Mesendoderm (in vitro differentiated cells): ENCODE measurements at regions not wholly inside any gene's neighbourhood (a gene's known extent, or its start where the extent isn't known, plus 50 kb on each side); places are given as distances from the start of the nearest gene placed in this dataset.

Experiments
- DNase-seq: peaks from one replicate; pipeline ENCODE4 v3.0.0; 2013
- H2AK5ac ChIP-seq: 2 replicates; pipeline ENCODE4 v1.6.1; 2013; ENCODE audit warnings: low read length, inconsistent platforms
- H2BK120ac ChIP-seq: 2 replicates; pipeline ENCODE4 v1.6.1; 2013; ENCODE audit warnings: low read depth, mild to moderate bottlenecking, low read length, moderate library complexity, mixed read lengths
- H2BK15ac ChIP-seq: replicated peaks from 2 replicates; pipeline ENCODE4 v1.6.1; 2013; ENCODE audit warnings: low read depth, mild to moderate bottlenecking, moderate library complexity
- H2BK5ac ChIP-seq: 2 replicates; pipeline ENCODE4 v1.6.1; 2013; ENCODE audit warnings: low read length, inconsistent platforms
- H3K18ac ChIP-seq: 2 replicates; pipeline ENCODE4 v1.6.1; 2013; ENCODE audit warnings: mild to moderate bottlenecking, low read length, mixed read lengths
- H3K23ac ChIP-seq: one replicate; pipeline ENCODE4 v1.6.1; 2013; ENCODE audit warnings: low read length
- H3K27ac ChIP-seq: 2 replicates; pipeline ENCODE4 v1.5.1; 2013; ENCODE audit warnings: low read depth, mild to moderate bottlenecking, inconsistent platforms, low read length, moderate library complexity
- H3K27me3 ChIP-seq: 2 replicates; pipeline ENCODE4 v1.6.1; 2013; ENCODE audit warnings: low read length, control low read depth, mild to moderate bottlenecking, inconsistent platforms; ENCODE audit not compliant: insufficient read depth, poor library complexity
- H3K36me3 ChIP-seq: 2 replicates; pipeline ENCODE4 v1.6.1; 2013; ENCODE audit warnings: low read length, inconsistent platforms; ENCODE audit not compliant: control insufficient read depth, insufficient read depth
- H3K4ac ChIP-seq: one replicate; pipeline ENCODE4 v1.6.1; 2013; ENCODE audit warnings: low read depth, mild to moderate bottlenecking, low read length, moderate library complexity
- H3K4me1 ChIP-seq: 2 replicates; pipeline ENCODE4 v1.6.1; 2013; ENCODE audit warnings: low read depth, low read length, inconsistent platforms; ENCODE audit not compliant: control insufficient read depth
- H3K4me2 ChIP-seq: 2 replicates; pipeline ENCODE4 v1.6.1; 2013; ENCODE audit warnings: low read length
- H3K4me3 ChIP-seq: 2 replicates; pipeline ENCODE4 v1.5.1; 2013; ENCODE audit warnings: mild to moderate bottlenecking, low read length
- H3K56ac ChIP-seq: one replicate; pipeline ENCODE4 v1.6.1; 2013; ENCODE audit warnings: low read length
- H3K79me1 ChIP-seq: 2 replicates; pipeline ENCODE4 v1.6.1; 2013; ENCODE audit warnings: low read length, inconsistent platforms
- H3K79me2 ChIP-seq: 2 replicates; pipeline ENCODE4 v1.6.1; 2013; ENCODE audit warnings: mild to moderate bottlenecking, low read length; ENCODE audit not compliant: control insufficient read depth, insufficient read depth
- H3K9ac ChIP-seq: 2 replicates; pipeline ENCODE4 v1.6.1; 2013; ENCODE audit warnings: low read length, inconsistent platforms
- H4K5ac ChIP-seq: one replicate; pipeline ENCODE4 v1.6.1; 2013; ENCODE audit warnings: low read length
- H4K8ac ChIP-seq: one replicate; pipeline ENCODE4 v1.6.1; 2013; ENCODE audit warnings: low read depth, mild to moderate bottlenecking, control low read depth, low read length, moderate library complexity
- WGBS: extraction: QIAGEN DNeasy Blood & Tissue Kit; methylation state at CpG from one replicate; pipeline ENCODE4 v1.1.7; 2013; ENCODE audit warnings: low lambda C conversion rate, missing lambda C conversion rate; ENCODE audit not compliant: insufficient coverage; ENCODE audit errors: extremely low coverage; 5-methylcytosine and 5-hydroxymethylcytosine counted together

DNA sequence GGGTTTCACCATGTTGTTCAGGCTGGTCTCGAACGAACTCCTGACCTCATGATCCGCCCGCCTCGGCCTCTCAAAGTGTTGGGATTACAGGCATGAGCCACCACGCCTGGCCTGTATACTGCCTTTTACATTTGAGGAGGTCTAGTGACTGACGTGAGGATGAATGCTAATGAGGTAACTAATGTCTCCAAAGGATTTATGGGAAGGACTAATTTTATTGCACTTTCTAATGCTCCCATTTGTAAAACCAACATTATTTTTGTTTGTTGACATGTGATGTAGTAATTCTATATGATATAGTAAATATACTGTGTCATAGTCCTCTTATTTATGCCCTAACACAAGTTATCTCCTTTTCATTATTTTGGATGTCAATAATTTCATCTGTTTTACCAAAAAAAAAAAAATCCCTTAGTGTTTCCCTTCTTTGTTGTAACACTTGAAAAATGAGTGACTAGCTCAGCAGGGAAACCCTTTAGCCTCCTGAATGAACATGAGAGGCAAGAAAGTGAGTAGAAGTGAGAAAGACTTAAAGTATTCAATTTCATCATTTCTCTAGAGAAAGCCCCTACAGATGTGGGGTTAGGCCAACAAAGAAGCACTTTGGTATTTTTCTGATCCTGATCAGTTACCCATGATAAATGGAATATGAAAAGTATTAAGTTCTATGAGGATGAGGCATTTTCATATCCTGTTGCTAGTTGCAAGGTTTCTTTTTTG is 596.9 kb upstream of the PCDH15 start:
- no peak overlapping the region for H3K9ac ChIP-seq
- DNase-seq: no peak
- H3K27ac ChIP-seq: no peak overlapping the region
- H2BK5ac ChIP-seq: no peak overlapping the region
- H3K23ac ChIP-seq: no peak overlapping the region
- H3K18ac ChIP-seq: no peak overlapping the region
- no peak overlapping the region for H3K56ac ChIP-seq
- H3K36me3 ChIP-seq: no peaks in the 10 kb centered on the region
- no peak overlapping the region for H4K5ac ChIP-seq
- H2BK120ac ChIP-seq: no peak overlapping the region
- no peaks in the 10 kb centered on the region for H3K79me1 ChIP-seq
- H3K4ac ChIP-seq: no peak overlapping the region
- H3K4me3 ChIP-seq: no peak overlapping the region
- no peaks in the 10 kb centered on the region for H3K79me2 ChIP-seq
- H3K4me2 ChIP-seq: no peak overlapping the region
- WGBS: no CpG with 5 or more reads among the region's 7 CpGs
- no peak overlapping the region for H2BK15ac ChIP-seq
- no peak overlapping the region for H4K8ac ChIP-seq
- H3K27me3 ChIP-seq: no peaks in the 10 kb centered on the region
- H3K4me1 ChIP-seq: no peaks in the 10 kb centered on the region
- no peak overlapping the region for H2AK5ac ChIP-seq

DNA sequence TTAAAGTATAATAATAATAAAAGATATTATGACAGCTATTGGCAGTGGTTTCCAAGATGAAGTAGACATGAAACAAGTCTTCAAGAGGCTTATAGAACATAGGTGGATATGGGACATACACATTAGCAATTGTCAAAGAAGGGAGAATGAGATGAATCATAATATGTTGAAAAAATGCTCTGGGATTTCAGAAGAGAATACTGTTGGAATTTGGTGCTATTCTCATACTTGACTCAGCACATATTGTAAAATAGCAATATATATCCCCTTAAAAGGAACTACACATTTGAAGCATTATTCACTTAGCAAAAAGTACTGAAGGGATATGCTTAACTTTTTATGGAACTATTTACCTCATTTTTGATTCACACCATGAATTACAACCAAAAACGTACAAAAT is 577.2 kb upstream of the PCDH15 start:
- no peak overlapping the region for H3K18ac ChIP-seq
- no peak overlapping the region for H4K8ac ChIP-seq
- H3K79me2 ChIP-seq: no peaks in the 10 kb centered on the region
- H3K79me1 ChIP-seq: no peaks in the 10 kb centered on the region
- H3K4me1 ChIP-seq: no peaks in the 10 kb centered on the region
- no peak overlapping the region for H2BK120ac ChIP-seq
- H3K36me3 ChIP-seq: no peaks in the 10 kb centered on the region
- no peak overlapping the region for H3K4ac ChIP-seq
- WGBS: 100% methylated on average over 1 of the region's 1 CpG
- H3K9ac ChIP-seq: no peak overlapping the region
- H3K56ac ChIP-seq: no peak overlapping the region
- H3K4me3 ChIP-seq: no peak overlapping the region
- H2AK5ac ChIP-seq: no peak overlapping the region
- no peak for DNase-seq
- no peak overlapping the region for H3K4me2 ChIP-seq
- H3K23ac ChIP-seq: no peak overlapping the region
- H2BK15ac ChIP-seq: no peak overlapping the region
- no peak overlapping the region for H2BK5ac ChIP-seq
- no peaks in the 10 kb centered on the region for H3K27me3 ChIP-seq
- H3K27ac ChIP-seq: no peak overlapping the region
- H4K5ac ChIP-seq: no peak overlapping the region

DNA sequence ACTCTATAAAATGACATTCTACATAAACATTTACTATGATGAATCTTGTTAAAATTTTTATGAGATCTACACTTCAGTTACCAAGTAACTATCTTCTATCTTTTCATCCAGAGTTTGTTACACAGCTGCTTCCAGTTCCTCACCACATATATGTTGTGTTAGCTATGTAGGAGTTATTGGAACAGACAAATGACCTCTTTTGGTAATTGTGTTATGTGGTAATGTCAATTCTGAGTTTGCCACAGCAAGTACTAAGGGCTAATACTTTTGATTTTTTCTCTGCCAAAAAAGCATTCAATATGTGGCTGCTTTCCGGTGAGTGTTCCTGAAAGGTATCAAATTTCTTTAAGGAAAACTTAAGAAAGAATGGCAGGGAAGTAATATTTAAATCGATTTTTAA is 573.9 kb upstream of the PCDH15 start:
- Histone ChIP-seq H3K79me1 (no peaks in the 10 kb centered on the region), H3K56ac (no peak overlapping the region), H3K4me3 (no peak overlapping the region), H3K4ac (no peak overlapping the region), H2BK15ac (no peak overlapping the region), H3K4me1 (no peaks in the 10 kb centered on the region), H3K36me3 (no peaks in the 10 kb centered on the region), H4K5ac (no peak overlapping the region), H3K79me2 (no peaks in the 10 kb centered on the region), H2BK5ac (no peak overlapping the region), H3K27me3 (no peaks in the 10 kb centered on the region), H2BK120ac (no peak overlapping the region), H4K8ac (no peak overlapping the region), H3K4me2 (no peak overlapping the region), H2AK5ac (no peak overlapping the region), H3K23ac (no peak overlapping the region), H3K18ac (no peak overlapping the region), H3K9ac (no peak overlapping the region), H3K27ac (no peak overlapping the region)
- DNase-seq: no peak
- WGBS: no CpG with 5 or more reads among the region's 2 CpGs

DNA sequence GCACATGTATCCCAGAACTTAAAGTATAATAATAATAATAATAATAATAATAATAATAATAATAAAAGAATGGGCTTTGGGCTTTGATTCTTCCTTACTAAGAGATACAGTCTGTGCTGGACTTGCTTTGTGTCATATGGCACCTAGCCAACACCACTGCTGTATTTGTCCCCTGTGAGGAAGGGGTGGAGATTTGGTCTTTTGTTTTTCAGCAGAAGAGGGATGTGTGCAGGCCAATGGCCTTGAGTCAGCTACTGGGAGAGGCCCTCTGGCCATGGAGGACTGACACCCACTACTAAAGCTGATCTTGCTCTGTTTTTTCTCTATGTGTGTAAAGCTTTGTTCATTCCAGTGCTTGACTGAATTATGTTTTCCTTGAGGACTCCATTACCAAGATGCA is 573.0 kb upstream of the PCDH15 start:
- H3K79me1 ChIP-seq: no peaks in the 10 kb centered on the region
- DNase-seq: no peak
- no peak overlapping the region for H3K4me2 ChIP-seq
- no peak overlapping the region for H2BK15ac ChIP-seq
- H4K5ac ChIP-seq: no peak overlapping the region
- no peaks in the 10 kb centered on the region for H3K36me3 ChIP-seq
- no peak overlapping the region for H4K8ac ChIP-seq
- no peaks in the 10 kb centered on the region for H3K4me1 ChIP-seq
- H3K18ac ChIP-seq: no peak overlapping the region
- no peak overlapping the region for H2AK5ac ChIP-seq
- no peak overlapping the region for H3K9ac ChIP-seq
- H3K23ac ChIP-seq: no peak overlapping the region
- H2BK5ac ChIP-seq: no peak overlapping the region
- no peaks in the 10 kb centered on the region for H3K79me2 ChIP-seq
- no peak overlapping the region for H3K27ac ChIP-seq
- no peak overlapping the region for H3K4me3 ChIP-seq
- H2BK120ac ChIP-seq: no peak overlapping the region
- no peaks in the 10 kb centered on the region for H3K27me3 ChIP-seq
- H3K56ac ChIP-seq: no peak overlapping the region
- no peak overlapping the region for H3K4ac ChIP-seq

DNA sequence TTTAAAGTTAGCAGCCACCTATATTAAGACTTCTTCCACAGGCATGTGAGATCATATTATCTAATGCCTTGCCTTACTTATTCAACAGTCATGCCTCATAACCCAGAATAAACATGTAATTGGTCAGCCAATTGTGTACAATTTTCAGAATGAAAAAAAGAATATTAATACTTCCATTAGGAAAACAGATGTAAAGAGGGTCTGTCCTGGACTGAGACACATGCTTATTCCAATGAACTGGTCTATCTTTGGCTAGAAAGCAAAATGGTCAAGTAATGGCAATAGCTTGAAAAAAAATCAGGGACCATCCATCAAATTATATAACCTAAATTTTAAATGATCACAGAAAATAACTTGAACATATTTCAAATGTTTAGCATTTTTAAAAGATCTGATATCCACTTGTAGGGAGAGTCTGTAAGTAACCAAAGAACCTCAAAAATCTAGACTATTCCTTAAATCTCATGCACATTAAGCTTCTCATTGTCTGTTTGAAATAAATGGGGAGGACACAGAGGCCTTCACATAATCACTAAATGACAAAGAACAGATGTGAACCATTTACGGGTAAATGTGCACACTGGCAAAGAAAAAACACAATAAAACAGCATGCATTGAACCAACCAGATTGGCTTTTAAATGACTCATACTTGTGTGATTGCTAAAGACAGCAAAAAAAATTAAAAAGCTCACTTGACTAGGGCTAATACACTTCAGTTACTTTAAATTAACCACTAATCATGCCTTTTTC is 568.8 kb upstream of the PCDH15 start:
- Histone ChIP-seq H4K5ac (no peak overlapping the region), H3K4me3 (no peak overlapping the region), H3K4ac (no peak overlapping the region), H3K4me1 (no peaks in the 10 kb centered on the region), H3K56ac (no peak overlapping the region), H3K79me2 (no peaks in the 10 kb centered on the region), H3K4me2 (no peak overlapping the region), H2BK5ac (no peak overlapping the region), H3K36me3 (no peaks in the 10 kb centered on the region), H3K9ac (no peak overlapping the region), H3K27ac (no peak overlapping the region), H3K23ac (no peak overlapping the region), H2AK5ac (no peak overlapping the region), H3K79me1 (no peaks in the 10 kb centered on the region), H2BK15ac (no peak overlapping the region), H3K18ac (no peak overlapping the region), H2BK120ac (no peak overlapping the region), H4K8ac (no peak overlapping the region), H3K27me3 (no peaks in the 10 kb centered on the region)
- DNase-seq: no peak
- no CpG with 5 or more reads among the region's 1 CpG for WGBS

DNA sequence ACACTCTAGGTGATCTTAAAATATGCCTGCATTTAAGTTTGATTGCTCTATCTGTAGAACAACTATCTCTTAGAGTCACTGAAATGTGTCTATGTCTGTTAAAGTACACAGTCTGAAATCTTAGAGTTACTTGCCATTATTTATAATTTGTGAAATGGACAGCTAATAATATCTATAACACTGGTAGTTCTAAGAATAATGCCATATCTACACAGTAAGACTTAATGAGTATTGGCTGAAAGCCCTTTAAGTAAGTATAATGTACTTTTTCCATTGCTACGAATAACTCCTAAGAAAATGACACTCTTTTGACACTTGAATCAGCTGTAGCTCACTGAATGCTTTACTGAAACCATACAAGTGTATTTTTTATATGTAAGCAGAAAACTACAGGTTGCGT is 567.4 kb upstream of the PCDH15 start:
- H2BK120ac ChIP-seq: no peak overlapping the region

More for the DNA sequence above, 567.4 kb upstream of the PCDH15 start:
- Histone ChIP-seq H3K4me3 (no peak overlapping the region), H3K27me3 (no peaks in the 10 kb centered on the region), H2BK5ac (no peak overlapping the region), H3K36me3 (no peaks in the 10 kb centered on the region), H2AK5ac (no peak overlapping the region), H3K4me2 (no peak overlapping the region), H3K27ac (no peak overlapping the region), H4K5ac (no peak overlapping the region), H3K79me1 (no peaks in the 10 kb centered on the region), H3K9ac (no peak overlapping the region), H3K79me2 (no peaks in the 10 kb centered on the region), H3K56ac (no peak overlapping the region), H3K4me1 (no peaks in the 10 kb centered on the region), H2BK15ac (no peak overlapping the region), H3K18ac (no peak overlapping the region), H3K4ac (no peak overlapping the region), H4K8ac (no peak overlapping the region), H3K23ac (no peak overlapping the region)
- DNase-seq: no peak
- no CpG with 5 or more reads among the region's 2 CpGs for WGBS
